T-helper 2 cell treated with Interferon-gamma antibody and Interleukin-4, amounts not matched to agents 5 μg/mL and 100 μg/mL, for 36 hours (primary cell): ENCODE measurements at regions not wholly inside any gene's neighbourhood (a gene's known extent, or its start where the extent isn't known, plus 50 kb on each side); places are given as distances from the start of the nearest gene placed in this dataset.
"Not testable (repeated sequence)": the region's sequence is repeated elsewhere in the genome, so short reads cannot be mapped to it uniquely, and the experiment has no call there.

ENCODE experiments used
- DNase-seq: peaks from one replicate; pipeline ENCODE4 v3.0.0; 2021; ENCODE audit warnings: low spot score
- H3K27ac Mint-ChIP-seq: one replicate; pipeline ENCODE4 v1.8.0; 2021; ENCODE audit warnings: mild to moderate bottlenecking, mixed read lengths
- H3K27me3 Mint-ChIP-seq: one replicate; pipeline ENCODE4 v1.8.0; 2021; ENCODE audit warnings: low read depth, mixed read lengths
- H3K36me3 Mint-ChIP-seq: one replicate; pipeline ENCODE4 v1.8.0; 2021; ENCODE audit warnings: low read depth, mixed read lengths
- H3K4me1 Mint-ChIP-seq: one replicate; pipeline ENCODE4 v1.8.0; 2021; ENCODE audit warnings: low read depth, mixed read lengths
- H3K4me3 Mint-ChIP-seq: one replicate; pipeline ENCODE4 v1.8.0; 2022; ENCODE audit warnings: mild to moderate bottlenecking, moderate library complexity, mixed read lengths
- H3K9me3 Mint-ChIP-seq: one replicate; pipeline ENCODE4 v1.8.0; 2021; ENCODE audit warnings: mixed read lengths

DNA sequence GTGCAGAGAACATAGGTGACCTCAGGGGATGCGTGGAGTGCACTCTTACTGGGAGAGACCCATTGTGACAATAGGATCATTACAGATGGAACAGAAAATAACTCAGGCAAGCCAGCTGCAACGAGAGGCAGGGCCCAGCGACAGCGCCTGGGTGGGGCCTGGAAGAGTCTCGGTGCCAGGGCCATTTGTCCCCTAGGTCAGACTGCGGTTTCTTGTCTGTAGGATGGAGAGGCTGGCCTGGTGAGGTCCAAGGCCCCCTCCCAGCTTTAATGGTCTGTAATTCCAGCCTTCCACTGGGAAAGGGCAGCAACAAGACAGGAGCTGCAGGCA is 208.6 kb upstream of the APCDD1 start:
- no peaks in the 10 kb centered on the region for H3K27me3 Mint-ChIP-seq
- no peak for DNase-seq
- no peak overlapping the region for H3K27ac Mint-ChIP-seq
- no peaks in the 10 kb centered on the region for H3K9me3 Mint-ChIP-seq
- H3K4me3 Mint-ChIP-seq, result no peak overlapping the region
- no peaks in the 10 kb centered on the region for H3K4me1 Mint-ChIP-seq
- no peaks in the 10 kb centered on the region for H3K36me3 Mint-ChIP-seq

- H3K36me3 Mint-ChIP-seq, result no peaks in the 10 kb centered on the region
- no peaks in the 10 kb centered on the region for H3K9me3 Mint-ChIP-seq
- no peaks in the 10 kb centered on the region for H3K4me1 Mint-ChIP-seq
- DNase-seq, result no peak
- no peaks in the 10 kb centered on the region for H3K27me3 Mint-ChIP-seq
- H3K27ac Mint-ChIP-seq, result no peak overlapping the region
- H3K4me3 Mint-ChIP-seq, result no peak overlapping the region
Measured at GRCh38 chr18:10247021-10247741, 207.3 kb upstream of the APCDD1 start.

GRCh38 chr18:10247742-10248082 is 206.7 kb upstream of the APCDD1 start:
- H3K36me3 Mint-ChIP-seq, result no peaks in the 10 kb centered on the region
- H3K27ac Mint-ChIP-seq, result no peak overlapping the region
- no peak for DNase-seq
- H3K27me3 Mint-ChIP-seq, result no peaks in the 10 kb centered on the region
- no peaks in the 10 kb centered on the region for H3K4me1 Mint-ChIP-seq
- H3K9me3 Mint-ChIP-seq, result no peaks in the 10 kb centered on the region
- H3K4me3 Mint-ChIP-seq, result no peak overlapping the region

DNA sequence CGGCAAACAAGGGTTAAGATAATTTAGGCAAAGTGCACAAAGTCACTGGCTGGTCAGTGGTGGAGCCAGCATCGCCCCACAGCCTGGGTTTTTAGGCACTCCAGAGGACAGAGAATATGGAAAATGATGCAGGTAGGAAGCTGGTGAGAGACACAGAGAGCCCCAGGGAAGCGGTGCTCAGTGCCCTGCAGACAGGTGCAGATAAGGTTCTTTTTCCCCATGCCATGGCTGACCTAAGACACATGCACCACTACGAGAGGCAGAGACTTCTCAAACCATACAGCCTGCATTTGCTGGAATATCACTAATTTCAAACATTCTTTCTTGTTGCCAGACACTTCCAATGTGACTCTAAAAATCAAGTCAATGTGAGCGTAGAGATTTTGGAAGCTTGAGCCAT is 205.7 kb upstream of the APCDD1 start:
- Mint-ChIP-seq H3K27me3 (no peaks in the 10 kb centered on the region), H3K9me3 (no peaks in the 10 kb centered on the region), H3K4me1 (no peaks in the 10 kb centered on the region), H3K4me3 (no peak overlapping the region), H3K36me3 (no peaks in the 10 kb centered on the region), H3K27ac (no peak overlapping the region)
- no peak for DNase-seq

DNA sequence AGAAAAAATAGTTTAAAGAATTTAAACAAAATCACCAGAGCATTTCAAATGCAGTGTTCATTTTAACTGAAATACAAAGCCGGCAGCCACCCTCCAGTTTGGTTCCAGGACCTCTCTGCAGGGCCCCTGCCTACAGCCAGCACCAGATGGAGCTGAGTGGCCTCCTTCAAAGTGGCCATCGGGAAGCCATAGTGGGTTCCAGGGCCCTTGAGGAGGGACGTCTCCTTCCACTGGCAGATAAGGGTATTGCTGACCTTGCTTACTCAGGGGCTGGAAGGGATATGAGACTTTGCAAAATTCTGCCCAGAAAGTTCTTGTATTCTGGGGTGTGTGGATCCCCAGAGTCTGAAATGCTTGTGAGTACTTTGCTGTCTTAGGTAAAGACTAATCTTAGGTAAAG is 205.2 kb upstream of the APCDD1 start:
- no peaks in the 10 kb centered on the region for H3K36me3 Mint-ChIP-seq
- H3K4me3 Mint-ChIP-seq, result no peak overlapping the region
- no peaks in the 10 kb centered on the region for H3K4me1 Mint-ChIP-seq
- DNase-seq, result no peak
- no peaks in the 10 kb centered on the region for H3K27me3 Mint-ChIP-seq
- H3K9me3 Mint-ChIP-seq, result no peaks in the 10 kb centered on the region
- H3K27ac Mint-ChIP-seq, result no peak overlapping the region

- Mint-ChIP-seq H3K27me3 (no peaks in the 10 kb centered on the region), H3K4me1 (no peaks in the 10 kb centered on the region), H3K4me3 (no peak overlapping the region), H3K36me3 (no peaks in the 10 kb centered on the region), H3K9me3 (no peaks in the 10 kb centered on the region), H3K27ac (no peak overlapping the region)
- no peak for DNase-seq
Measured at GRCh38 chr18:10249801-10250200, 204.6 kb upstream of the APCDD1 start.

- H3K4me3 Mint-ChIP-seq, result no peak overlapping the region
- H3K4me1 Mint-ChIP-seq, result no peaks in the 10 kb centered on the region
- no peak for DNase-seq
- H3K9me3 Mint-ChIP-seq, result no peaks in the 10 kb centered on the region
- no peaks in the 10 kb centered on the region for H3K36me3 Mint-ChIP-seq
- H3K27ac Mint-ChIP-seq, result no peak overlapping the region
- H3K27me3 Mint-ChIP-seq, result no peaks in the 10 kb centered on the region
Measured at GRCh38 chr18:10252494-10252893, 201.9 kb upstream of the APCDD1 start.

- H3K27me3 Mint-ChIP-seq, result no peaks in the 10 kb centered on the region
- no peak overlapping the region for H3K27ac Mint-ChIP-seq
- no peaks in the 10 kb centered on the region for H3K4me1 Mint-ChIP-seq
- no peaks in the 10 kb centered on the region for H3K9me3 Mint-ChIP-seq
- no peak for DNase-seq
- H3K4me3 Mint-ChIP-seq, result no peak overlapping the region
- H3K36me3 Mint-ChIP-seq, result no peaks in the 10 kb centered on the region
Measured at GRCh38 chr18:10252952-10253705, 201.3 kb upstream of the APCDD1 start.

- H3K4me1 Mint-ChIP-seq, H3K36me3 Mint-ChIP-seq, H3K4me3 Mint-ChIP-seq, H3K9me3 Mint-ChIP-seq, H3K27me3 Mint-ChIP-seq, H3K27ac Mint-ChIP-seq, DNase-seq: not testable (repeated sequence)
Measured at GRCh38 chr18:10256276-10256675, 198.2 kb upstream of the APCDD1 start.

DNA sequence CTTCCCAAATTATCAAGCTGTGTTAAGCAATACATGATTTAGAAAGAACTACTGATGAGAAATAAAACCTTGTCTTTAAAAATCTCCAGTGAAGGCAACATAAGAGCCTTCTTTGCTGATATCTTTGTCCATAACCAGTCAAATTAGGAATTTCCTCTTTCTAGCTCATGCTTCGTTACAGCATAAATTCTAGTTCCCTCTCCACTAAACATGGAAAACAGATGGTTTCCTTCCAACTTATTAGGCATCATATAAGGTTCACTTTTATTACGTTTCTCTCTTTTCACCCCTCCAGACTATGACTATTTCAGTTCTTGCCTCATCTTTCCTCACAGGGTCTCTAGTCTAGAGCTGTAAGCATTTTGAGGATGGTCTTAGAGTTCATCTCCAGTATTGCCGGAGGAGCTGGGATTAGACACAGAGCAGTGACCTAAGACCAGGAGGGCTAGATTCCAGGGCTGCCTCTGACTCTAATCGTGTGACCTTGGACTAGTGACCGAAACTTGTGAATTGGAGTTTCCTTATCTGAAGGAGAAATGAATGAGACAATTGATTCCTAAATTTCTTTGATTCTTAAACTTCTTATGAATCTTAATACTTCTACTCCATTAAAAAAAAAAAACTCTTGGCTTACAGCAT is 195.5 kb upstream of the APCDD1 start:
- Mint-ChIP-seq H3K27me3 (no peaks in the 10 kb centered on the region), H3K36me3 (no peaks in the 10 kb centered on the region), H3K9me3 (no peaks in the 10 kb centered on the region), H3K27ac (no peak overlapping the region), H3K4me3 (no peak overlapping the region), H3K4me1 (no peaks in the 10 kb centered on the region)
- no peak for DNase-seq

GRCh38 chr18:10259901-10260300 is 194.5 kb upstream of the APCDD1 start:
- Mint-ChIP-seq H3K9me3 (no peaks in the 10 kb centered on the region), H3K4me1 (no peaks in the 10 kb centered on the region), H3K27me3 (no peaks in the 10 kb centered on the region), H3K4me3 (no peak overlapping the region), H3K27ac (no peak overlapping the region), H3K36me3 (no peaks in the 10 kb centered on the region)
- no peak for DNase-seq

DNA sequence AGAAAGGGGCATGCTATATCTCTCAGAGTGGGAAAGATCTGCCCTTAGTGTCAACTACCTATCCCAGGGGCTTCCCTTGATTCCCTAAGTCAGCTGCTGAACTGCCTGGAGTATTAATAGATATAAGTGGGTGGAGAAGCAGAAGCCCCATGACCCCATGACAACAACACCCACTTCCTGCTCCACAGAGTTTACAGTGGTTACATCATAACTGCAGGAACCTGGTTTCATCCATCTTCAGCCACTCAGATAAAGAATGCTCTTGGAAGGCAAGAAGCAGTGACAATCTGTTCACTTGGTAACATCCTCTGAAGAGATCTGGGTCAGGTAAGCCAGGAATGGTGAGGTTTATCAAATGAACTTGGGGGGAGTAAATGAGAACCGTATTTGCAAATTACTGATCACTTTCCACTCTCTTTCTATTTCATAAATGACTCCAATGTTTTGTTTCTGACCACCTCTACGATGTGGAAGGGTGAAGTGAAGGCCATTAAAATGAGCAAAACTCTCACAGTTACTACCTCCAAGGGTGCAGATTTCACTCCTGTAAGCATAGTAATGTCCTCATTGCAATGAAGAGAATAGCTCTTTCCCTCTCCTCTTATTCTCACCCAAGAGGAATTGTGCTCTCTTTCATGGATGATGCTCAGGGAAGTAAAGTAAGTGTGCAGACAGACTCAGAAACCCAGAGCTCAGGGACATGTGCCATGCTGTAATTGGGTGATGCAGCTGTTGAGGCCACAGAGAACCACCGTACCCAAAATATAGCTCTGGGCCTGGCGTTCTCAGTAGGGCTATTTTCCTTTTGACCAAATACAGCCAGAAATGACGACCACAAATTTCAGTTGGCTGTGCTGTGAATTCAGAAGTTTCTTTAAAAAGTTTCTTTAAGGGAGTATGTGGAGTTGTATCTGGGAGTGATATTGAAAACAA is 192.8 kb upstream of the APCDD1 start:
- no peak for DNase-seq
- Mint-ChIP-seq H3K4me1 (no peaks in the 10 kb centered on the region), H3K27ac (no peak overlapping the region), H3K9me3 (no peaks in the 10 kb centered on the region), H3K4me3 (no peak overlapping the region), H3K27me3 (no peaks in the 10 kb centered on the region), H3K36me3 (no peaks in the 10 kb centered on the region)

DNA sequence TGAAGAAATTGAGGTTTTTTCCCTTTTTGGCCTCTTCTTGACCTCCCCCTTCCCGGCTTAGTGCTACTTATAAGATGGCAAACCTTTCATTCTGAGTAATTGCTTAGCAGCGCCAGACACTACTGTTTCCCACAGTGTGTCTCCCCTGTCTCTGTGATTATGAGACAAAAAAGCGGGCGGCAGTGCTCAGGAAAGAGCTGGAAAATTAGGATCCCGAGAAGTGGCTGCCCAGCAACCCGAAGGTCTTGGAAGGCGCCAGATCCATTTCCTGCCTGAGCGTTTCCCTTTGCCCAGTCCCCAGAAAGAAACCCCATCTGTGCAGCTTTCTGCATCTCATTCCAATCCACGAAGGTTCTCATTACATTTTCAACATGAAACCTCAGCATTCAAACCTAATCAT is 191.9 kb upstream of the APCDD1 start:
- no peaks in the 10 kb centered on the region for H3K27me3 Mint-ChIP-seq
- DNase-seq, result no peak
- no peaks in the 10 kb centered on the region for H3K9me3 Mint-ChIP-seq
- H3K4me1 Mint-ChIP-seq, result no peaks in the 10 kb centered on the region
- no peak overlapping the region for H3K4me3 Mint-ChIP-seq
- no peak overlapping the region for H3K27ac Mint-ChIP-seq
- no peaks in the 10 kb centered on the region for H3K36me3 Mint-ChIP-seq

- no peaks in the 10 kb centered on the region for H3K36me3 Mint-ChIP-seq
- H3K4me1 Mint-ChIP-seq, result no peaks in the 10 kb centered on the region
- DNase-seq, result no peak
- no peak overlapping the region for H3K4me3 Mint-ChIP-seq
- no peaks in the 10 kb centered on the region for H3K27me3 Mint-ChIP-seq
- no peaks in the 10 kb centered on the region for H3K9me3 Mint-ChIP-seq
- H3K27ac Mint-ChIP-seq, result no peak overlapping the region
Measured at GRCh38 chr18:10264260-10264659, 190.2 kb upstream of the APCDD1 start.
